HepG2 (cell line): ENCODE measurements at regions not wholly inside any gene's neighbourhood (a gene's known extent, or its start where the extent isn't known, plus 50 kb on each side); places are given as distances from the start of the nearest gene placed in this dataset.

ENCODE experiments used
- ATAC-seq: fragments of 200-7000 bp; cut with Tn5 transposase; 3 replicates; pipeline ENCODE4 v1.9.1; 2020; ENCODE audit warnings: mild to moderate bottlenecking, moderate library complexity
- BruUV-seq: library from RNA; stranded (reverse); fragments of 400-500 nt; replicated peaks from 2 replicates; lab custom pipeline; 2021; lab: Mats Ljungman, UMichigan
- CTCF ChIA-PET: fragments of 300-600 bp; formaldehyde crosslinking; extraction: SDS; loops from one replicate; lab custom pipeline; 2021; ENCODE audit warnings: low total read pairs, inconsistent platforms, low intra/inter-chr PET ratio; lab: Yijun Ruan, JAX
- POLR2A ChIA-PET: fragments of 350-600 bp; sonication (Branson Sonifier 250); formaldehyde crosslinking; loops from one replicate; lab custom pipeline; 2020; ENCODE audit warnings: antibody characterized with exemption, inconsistent platforms; lab: Yijun Ruan, JAX
- DNase-seq: peaks from one replicate; pipeline ENCODE4 v3.0.0-alpha.2; 2015; ENCODE audit warnings: low spot score
- FAIRE-seq: peaks from 3 replicates; lab custom pipeline; 2011; peaks lifted over from hg19 to GRCh38; lab: Jason Lieb, UNC
- H2AFZ ChIP-seq: one replicate; pipeline ENCODE4 v1.6.1; 2011; ENCODE audit warnings: low read length, inconsistent platforms
- H3K27ac ChIP-seq: fragments of 300-600 bp; 3 replicates; pipeline ENCODE4 v1.8.0; 2011; ENCODE audit warnings: mixed run types, mild to moderate bottlenecking, mixed read lengths, low read length, inconsistent platforms; ENCODE audit not compliant: insufficient read depth; ENCODE audit errors: extremely low read length
- H3K27me3 ChIP-seq, 2 experiments: fragments of 200-600 bp in 1 of 2; 2 replicates in 1 of 2; 3 replicates in 1 of 2; pipeline versions ENCODE4 v1.6.0 to v1.8.0; 2011; ENCODE audit warnings: low read length in 2 of 2, mild to moderate bottlenecking in 2 of 2, moderate library complexity in 2 of 2, inconsistent platforms in 1 of 2; ENCODE audit not compliant: insufficient read depth in 2 of 2, control insufficient read depth in 1 of 2
- H3K36me3 ChIP-seq, 2 experiments: fragments of 200-600 bp in 1 of 2; replicated peaks in 1 of 2; 2 replicates in 1 of 2; 3 replicates in 1 of 2; pipeline versions ENCODE4 v1.5.1 to v1.8.0; 2011; ENCODE audit warnings: low read length in 2 of 2, inconsistent platforms in 1 of 2; ENCODE audit not compliant: insufficient read depth in 2 of 2, control insufficient read depth in 1 of 2
- H3K4me1 ChIP-seq: 2 replicates; pipeline ENCODE4 v1.5.1; 2012; ENCODE audit warnings: low read length, inconsistent platforms; ENCODE audit not compliant: insufficient read depth
- H3K4me2 ChIP-seq: 2 replicates; pipeline ENCODE4 v1.6.0; 2011; ENCODE audit warnings: low read depth, low read length, inconsistent platforms
- H3K4me3 ChIP-seq, 3 experiments: fragments of 200-600 bp in 1 of 3; sonication (generic), shearing (Covaris generic) in 1 of 3; replicated peaks in 1 of 3; 2 replicates each; pipeline ENCODE4 v1.5.1; 2011 to 2016; ENCODE audit warnings: low read length in 3 of 3, inconsistent platforms in 2 of 3, low read depth in 2 of 3, mild to moderate bottlenecking in 2 of 3, control low read depth in 1 of 3, mixed read lengths in 1 of 3; ENCODE audit not compliant: insufficient read depth in 1 of 3
- H3K79me2 ChIP-seq: one replicate; pipeline ENCODE4 v1.6.1; 2011; ENCODE audit warnings: low read length, inconsistent platforms; ENCODE audit not compliant: insufficient read depth
- H3K9ac ChIP-seq: 2 replicates; pipeline ENCODE4 v1.6.0; 2011; ENCODE audit warnings: mild to moderate bottlenecking, low read depth, low read length, inconsistent platforms; ENCODE audit not compliant: insufficient read depth
- H3K9me3 ChIP-seq: 2 replicates; pipeline ENCODE4 v1.5.1; 2012; ENCODE audit warnings: mild to moderate bottlenecking, low read length
- H4K20me1 ChIP-seq: 2 replicates; pipeline ENCODE4 v1.6.0; 2011; ENCODE audit warnings: inconsistent platforms, mild to moderate bottlenecking, low read length, moderate library complexity; ENCODE audit not compliant: insufficient read depth
- BCLAF1 ChIP-seq: fragments of 450-650 bp; IDR thresholded peaks from 2 replicates; pipeline ENCODE4 v1.6.1; 2017; ENCODE audit warnings: mild to moderate bottlenecking
- CHCHD3 ChIP-seq: sonication (generic); formaldehyde crosslinking; IDR thresholded peaks from 2 replicates; pipeline ENCODE4 v1.8.0; 2022; ENCODE audit warnings: mild to moderate bottlenecking, missing genetic modification reagents, moderate library complexity
- ELK4 ChIP-seq: sonication (generic); formaldehyde crosslinking; IDR thresholded peaks from 2 replicates; pipeline ENCODE4 v1.9.0; 2021; ENCODE audit warnings: missing genetic modification reagents, borderline replicate concordance
- HDAC6 ChIP-seq: fragments of 200-600 bp; sonication (generic); IDR thresholded peaks from 2 replicates; pipeline ENCODE4 v1.7.0; 2017; ENCODE audit warnings: mild to moderate bottlenecking, antibody characterized with exemption, low read length, low read depth
- KLF6 ChIP-seq: IDR thresholded peaks from 2 replicates; pipeline ENCODE4 v1.8.0; 2016; ENCODE audit warnings: missing biosample characterization, missing genetic modification reagents
- ZNF329 ChIP-seq: sonication (generic); formaldehyde crosslinking; IDR thresholded peaks from 2 replicates; pipeline ENCODE4 v1.9.0; 2021; ENCODE audit warnings: low read depth, mild to moderate bottlenecking, missing genetic modification reagents
- ZNF510 ChIP-seq: sonication (generic); formaldehyde crosslinking; IDR thresholded peaks from 2 replicates; pipeline ENCODE4 v1.4.0; 2020; ENCODE audit warnings: low read depth, mild to moderate bottlenecking, missing genetic modification reagents
- ZNF552 ChIP-seq: sonication (generic); formaldehyde crosslinking; IDR thresholded peaks from 2 replicates; pipeline ENCODE4 v1.9.0; 2022; ENCODE audit warnings: missing genetic modification reagents, mild to moderate bottlenecking, borderline replicate concordance
- ZNF674 ChIP-seq: sonication (generic); formaldehyde crosslinking; IDR thresholded peaks from 2 replicates; pipeline ENCODE4 v1.5.0; 2020; ENCODE audit warnings: low read depth, mild to moderate bottlenecking, missing genetic modification reagents
- ZNF75D ChIP-seq: sonication (generic); formaldehyde crosslinking; IDR thresholded peaks from 2 replicates; pipeline ENCODE4 v1.8.1; 2023; ENCODE audit warnings: missing genetic modification reagents, mild to moderate bottlenecking, borderline replicate concordance
- ZNF775 ChIP-seq: sonication (generic); formaldehyde crosslinking; IDR thresholded peaks from 2 replicates; pipeline ENCODE4 v1.4.0; 2020; ENCODE audit warnings: missing genetic modification reagents, mild to moderate bottlenecking, moderate library complexity, borderline replicate concordance
- WGBS: methylation state at CpG from one replicate; pipeline ENCODE4 v1.1.6; 2017; ENCODE audit warnings: low lambda C conversion rate; 5-methylcytosine and 5-hydroxymethylcytosine counted together
- in situ Hi-C: cut with HindIII; loops from 2 replicates; pipeline ENCODE4 v1.10.0; 2017; ENCODE audit warnings: low pct_unique_long_range_greater_than_20kb; ENCODE audit not compliant: extremely low pct_ligation_motif_present
- intact Hi-C: fragments of 100-400 bp; cut with micrococcal nuclease; formaldehyde crosslinking; loops from one replicate; pipeline ENCODE4 v1.10.0; 2022; ENCODE audit not compliant: unreplicated experiment

GRCh38 chr19:28634837-28635236 is 578.1 kb downstream of the UQCRFS1 start:
- H3K79me2 ChIP-seq: no peaks in the 10 kb centered on the region
- H3K9ac ChIP-seq: no peak overlapping the region
- ATAC-seq (no peak), FAIRE-seq (no peak), DNase-seq (no peak)
- TF ChIP-seq ZNF75D (no peak), ZNF552 (no peak), KLF6 (no peak), ZNF674 (CRISPR knock-in tag) (no peak), ELK4 (CRISPR knock-in tag) (no peak), ZNF329 (no peak), HDAC6 (no peak), CHCHD3 (CRISPR knock-in tag) (no peak), ZNF775 (CRISPR knock-in tag) (no peak), ZNF510 (no peak), BCLAF1 (no peak)
- no peak overlapping the region for H2AFZ ChIP-seq
- in situ Hi-C loops (no loop called here), intact Hi-C loops (no loop called here)
- no peaks in the 10 kb centered on the region for H3K4me1 ChIP-seq
- ChIA-PET POLR2A (no interaction called here), CTCF (no interaction called here)
- no peaks in the 10 kb centered on the region for H3K36me3 ChIP-seq
- no peaks in the 10 kb centered on the region for H4K20me1 ChIP-seq
- no peaks in the 10 kb centered on the region for H3K27me3 ChIP-seq
- no peak overlapping the region for H3K4me2 ChIP-seq
- WGBS: 0% methylated on average over 1 of the region's 1 CpG
- peaks cover 86% of the 10 kb centered on the region for H3K9me3 ChIP-seq
- no peak overlapping the region for H3K27ac ChIP-seq
- H3K4me3 ChIP-seq: no peak overlapping the region
- no TSS peak for BruUV-seq
